CD14-positive monocyte (primary cell): ENCODE measurements at regions not wholly inside any gene's neighbourhood (a gene's known extent, or its start where the extent isn't known, plus 50 kb on each side); places are given as distances from the start of the nearest gene placed in this dataset.

Experiments
- DNase-seq, 3 donors: peaks; one replicate each; pipeline ENCODE4 v3.0.0-alpha.2; 2011 to 2022
- H2AFZ ChIP-seq: 2 replicates; pipeline ENCODE4 v1.6.0; 2012; ENCODE audit warnings: mild to moderate bottlenecking, low read depth, low read length, inconsistent platforms; ENCODE audit not compliant: insufficient read depth, poor library complexity, severe bottlenecking
- H3K27ac ChIP-seq, 2 donors: 1 replicate in 1 of 2; 2 replicates in 1 of 2; pipeline ENCODE4 v1.5.1; 2012 to 2013; ENCODE audit warnings: low read length in 2 of 2, control low read depth in 1 of 2, inconsistent platforms in 1 of 2, low read depth in 1 of 2, mild to moderate bottlenecking in 1 of 2
- H3K27me3 ChIP-seq, 2 donors: one replicate each; pipeline versions ENCODE4 v1.6.0 to v1.6.1; 2011 to 2013; ENCODE audit warnings: low read length in 2 of 2; ENCODE audit not compliant: control insufficient read depth in 2 of 2, insufficient read depth in 2 of 2
- H3K36me3 ChIP-seq, 2 donors: replicated peaks in 1 of 2; 1 replicate in 1 of 2; 2 replicates in 1 of 2; pipeline versions ENCODE4 v1.5.1 to v1.6.1; 2012 to 2013; ENCODE audit warnings: low read length in 2 of 2, control low read depth in 1 of 2, inconsistent platforms in 1 of 2, mild to moderate bottlenecking in 1 of 2; ENCODE audit not compliant: insufficient read depth in 2 of 2, control insufficient read depth in 1 of 2
- H3K4me1 ChIP-seq, 2 donors: 1 replicate in 1 of 2; 2 replicates in 1 of 2; pipeline versions ENCODE4 v1.5.1 to v1.6.1; 2012 to 2013; ENCODE audit warnings: low read length in 2 of 2, control low read depth in 1 of 2, inconsistent platforms in 1 of 2, mild to moderate bottlenecking in 1 of 2, moderate library complexity in 1 of 2; ENCODE audit not compliant: insufficient read depth in 2 of 2, control insufficient read depth in 1 of 2
- H3K4me2 ChIP-seq: replicated peaks from 2 replicates; pipeline ENCODE3; 2012; ENCODE audit warnings: low read length, moderate library complexity, mild to moderate bottlenecking; ENCODE audit not compliant: poor library complexity, severe bottlenecking; ENCODE audit errors: extremely low read depth
- H3K4me3 ChIP-seq, 3 experiments: fragments of 200-600 bp in 1 of 3; sonication (generic) in 1 of 3; replicated peaks in 1 of 3; 1 replicate in 2 of 3; 2 replicates in 1 of 3; pipeline ENCODE4 v1.5.1; 2011 to 2013; ENCODE audit warnings: low read length in 3 of 3, mild to moderate bottlenecking in 3 of 3, control low read depth in 2 of 3, low read depth in 2 of 3, inconsistent platforms in 1 of 3, moderate library complexity in 1 of 3
- H3K79me2 ChIP-seq: 2 replicates; pipeline ENCODE4 v1.6.0; 2012; ENCODE audit warnings: mild to moderate bottlenecking, control low read depth, inconsistent platforms, low read length, moderate library complexity; ENCODE audit not compliant: insufficient read depth
- H3K9ac ChIP-seq: 2 replicates; pipeline ENCODE4 v1.6.0; 2017; ENCODE audit warnings: low read length, mild to moderate bottlenecking; ENCODE audit not compliant: insufficient read depth, poor library complexity, severe bottlenecking
- H3K9me3 ChIP-seq, 2 donors: replicated peaks in 1 of 2; 1 replicate in 1 of 2; 2 replicates in 1 of 2; pipeline versions ENCODE4 v1.5.1 to v1.6.1; 2012 to 2013; ENCODE audit warnings: low read length in 2 of 2, control low read depth in 1 of 2; ENCODE audit not compliant: control insufficient read depth in 1 of 2, insufficient read depth in 1 of 2
- H4K20me1 ChIP-seq: 2 replicates; pipeline ENCODE4 v1.6.0; 2012; ENCODE audit warnings: mild to moderate bottlenecking, low read length, control low read depth, moderate library complexity; ENCODE audit not compliant: insufficient read depth
- H3K27ac Mint-ChIP-seq, 7 donors: one replicate each; pipeline ENCODE4 v1.8.0; 2020; ENCODE audit warnings: mild to moderate bottlenecking in 7 of 7, mixed read lengths in 7 of 7, moderate library complexity in 6 of 7, inconsistent platforms in 2 of 7
- H3K27me3 Mint-ChIP-seq, 3 donors: one replicate each; pipeline ENCODE4 v1.8.0; 2021 to 2022; ENCODE audit warnings: low read depth in 3 of 3, mild to moderate bottlenecking in 3 of 3, mixed read lengths in 3 of 3, moderate library complexity in 3 of 3, inconsistent platforms in 1 of 3
- H3K36me3 Mint-ChIP-seq, 2 donors: one replicate each; pipeline ENCODE4 v1.8.0; 2020; ENCODE audit warnings: mixed read lengths in 2 of 2, inconsistent platforms in 1 of 2, mild to moderate bottlenecking in 1 of 2
- H3K4me1 Mint-ChIP-seq: one replicate; pipeline ENCODE4 v1.8.0; 2020; ENCODE audit warnings: mild to moderate bottlenecking, mixed read lengths
- H3K4me3 Mint-ChIP-seq, 2 donors: one replicate each; pipeline ENCODE4 v1.8.0; 2020; ENCODE audit warnings: mild to moderate bottlenecking in 2 of 2, mixed read lengths in 2 of 2, moderate library complexity in 1 of 2
- H3K9me3 Mint-ChIP-seq, 7 donors: one replicate each; pipeline ENCODE4 v1.8.0; 2020 to 2022; ENCODE audit warnings: mixed read lengths in 7 of 7, mild to moderate bottlenecking in 6 of 7, moderate library complexity in 6 of 7, inconsistent platforms in 2 of 7
- WGBS: methylation state at CpG from one replicate; pipeline ENCODE4 v1.1.5; 2013; ENCODE audit warnings: missing lambda C conversion rate; ENCODE audit not compliant: insufficient coverage; 5-methylcytosine and 5-hydroxymethylcytosine counted together
- intact Hi-C, 2 donors: fragments of 100-400 bp; cut with micrococcal nuclease; formaldehyde crosslinking; loops; one replicate each; pipeline versions ENCODE4 v1.15.0 to v1.15.1; 2023
- TF ChIP-seq, protein P1 (sequence below): fragments of 200-600 bp; IDR thresholded peaks from one replicate; pipeline ENCODE4 v1.8.0; 2022; ENCODE audit warnings: antibody characterized with exemption, mild to moderate bottlenecking

DNA sequence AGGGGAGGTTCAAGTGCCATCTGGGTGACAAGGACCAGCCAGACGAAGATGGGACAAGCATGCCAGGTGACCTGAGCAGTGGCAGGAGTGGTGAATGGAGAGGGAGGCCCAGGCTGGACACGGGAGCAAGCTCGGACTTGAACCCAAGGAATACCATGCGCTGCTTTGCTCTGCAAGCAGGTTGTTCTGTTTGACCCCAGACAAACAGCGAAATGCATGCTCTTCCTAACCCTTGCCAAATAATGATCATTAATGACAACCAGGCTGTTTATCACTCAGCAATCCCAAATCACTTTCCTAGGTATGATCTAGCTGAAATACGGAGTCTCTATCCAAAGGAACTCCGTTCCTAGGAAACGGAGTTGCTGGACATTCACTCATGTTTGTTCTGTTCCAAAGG, 77.4 kb downstream of the PTPDC1 start:
- H3K27ac ChIP-seq, result no peak overlapping the region
- Mint-ChIP-seq H3K36me3 (no peaks in the 10 kb centered on the region), H3K27ac (no peak overlapping the region), H3K4me1 (peaks cover 21% of the 10 kb centered on the region), H3K4me3 (no peak overlapping the region), H3K9me3 (peaks cover 0 to 3% (median 0%) of the 10 kb centered on the region in 7 donors), H3K27me3 (peaks cover 0 to 3% (median 0%) of the 10 kb centered on the region in 3 donors)
- no peaks in the 10 kb centered on the region for H3K9me3 ChIP-seq
- no peak for DNase-seq
- H3K27me3 ChIP-seq, result no peaks in the 10 kb centered on the region
- H3K4me1 ChIP-seq, result peaks cover 16 to 19% of the 10 kb centered on the region in 2 donors
- H4K20me1 ChIP-seq, result no peaks in the 10 kb centered on the region
- TF ChIP-seq, protein P1, sequence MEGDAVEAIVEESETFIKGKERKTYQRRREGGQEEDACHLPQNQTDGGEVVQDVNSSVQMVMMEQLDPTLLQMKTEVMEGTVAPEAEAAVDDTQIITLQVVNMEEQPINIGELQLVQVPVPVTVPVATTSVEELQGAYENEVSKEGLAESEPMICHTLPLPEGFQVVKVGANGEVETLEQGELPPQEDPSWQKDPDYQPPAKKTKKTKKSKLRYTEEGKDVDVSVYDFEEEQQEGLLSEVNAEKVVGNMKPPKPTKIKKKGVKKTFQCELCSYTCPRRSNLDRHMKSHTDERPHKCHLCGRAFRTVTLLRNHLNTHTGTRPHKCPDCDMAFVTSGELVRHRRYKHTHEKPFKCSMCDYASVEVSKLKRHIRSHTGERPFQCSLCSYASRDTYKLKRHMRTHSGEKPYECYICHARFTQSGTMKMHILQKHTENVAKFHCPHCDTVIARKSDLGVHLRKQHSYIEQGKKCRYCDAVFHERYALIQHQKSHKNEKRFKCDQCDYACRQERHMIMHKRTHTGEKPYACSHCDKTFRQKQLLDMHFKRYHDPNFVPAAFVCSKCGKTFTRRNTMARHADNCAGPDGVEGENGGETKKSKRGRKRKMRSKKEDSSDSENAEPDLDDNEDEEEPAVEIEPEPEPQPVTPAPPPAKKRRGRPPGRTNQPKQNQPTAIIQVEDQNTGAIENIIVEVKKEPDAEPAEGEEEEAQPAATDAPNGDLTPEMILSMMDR, result no peak
- intact Hi-C loops, result loop anchor here in 1 of 2 donors (10.0 kb wide), 2 partner anchors 93 to 1047 kb away; partner anchors contain the start of gene ZNF169
- H3K36me3 ChIP-seq, result no peaks in the 10 kb centered on the region
- peaks cover 5% of the 10 kb centered on the region for H3K79me2 ChIP-seq
- no peak overlapping the region for H3K4me3 ChIP-seq
- H2AFZ ChIP-seq, result peak overlapping the region; percentile 12
- 97% methylated on average over 6 of the region's 8 CpGs for WGBS
- H3K4me2 ChIP-seq, result no peak overlapping the region
- no peak overlapping the region for H3K9ac ChIP-seq

DNA sequence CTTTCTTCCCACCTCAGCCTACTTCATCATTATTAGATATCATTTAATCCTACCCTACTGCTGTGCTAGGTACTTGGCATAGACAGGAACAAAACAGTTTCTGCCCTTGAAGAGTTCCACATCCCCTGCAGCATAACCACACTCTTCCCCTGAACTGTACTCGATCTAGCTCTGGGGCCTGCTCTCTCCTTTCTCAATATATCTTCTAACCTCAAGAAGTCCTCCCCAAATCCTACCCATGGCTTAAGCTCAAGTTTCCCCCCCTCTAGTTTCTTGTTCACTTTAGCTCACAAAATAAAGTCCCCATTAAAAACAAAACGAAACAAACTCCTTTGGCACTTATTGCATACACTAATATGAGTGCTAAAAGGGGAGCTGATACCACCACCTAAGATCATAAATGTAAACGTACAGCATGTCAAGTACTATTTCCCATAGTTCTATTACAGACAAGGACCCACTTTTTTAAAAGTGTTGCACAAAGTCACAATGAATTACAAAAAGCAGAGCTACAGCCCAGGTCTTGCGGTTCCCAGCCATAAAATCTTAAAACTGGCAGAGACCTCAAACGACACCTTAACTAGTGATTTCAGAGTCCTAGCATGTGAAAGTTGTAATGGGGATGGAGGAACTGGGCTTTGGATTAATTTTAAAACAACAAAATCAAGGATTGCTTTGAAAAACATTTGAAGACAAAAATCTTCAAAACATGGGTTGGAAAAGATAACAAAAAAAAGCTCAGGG, 80.7 kb downstream of the PTPDC1 start:
- peak overlapping the region; percentile 27 to 76 for H3K27ac ChIP-seq
- H3K4me3 ChIP-seq, result peak overlapping the region in 2 of 3 experiments; percentile 37 to 74
- H3K27me3 ChIP-seq, result no peaks in the 10 kb centered on the region
- DNase-seq, result no peak
- H3K36me3 ChIP-seq, result no peaks in the 10 kb centered on the region
- H3K4me2 ChIP-seq, result peak overlapping the region; percentile 76
- Mint-ChIP-seq H3K4me1 (peaks cover 33% of the 10 kb centered on the region), H3K9me3 (peaks cover 0 to 3% (median 0%) of the 10 kb centered on the region in 7 donors), H3K4me3 (peak overlapping the region; percentile 70 to 86), H3K27ac (peak overlapping the region; percentile 55 to 93 (median 83)), H3K36me3 (no peaks in the 10 kb centered on the region), H3K27me3 (peaks cover 0 to 3% (median 0%) of the 10 kb centered on the region in 3 donors)
- peak overlapping the region; percentile 49 for H3K9ac ChIP-seq
- peaks cover 30% of the 10 kb centered on the region for H4K20me1 ChIP-seq
- peaks cover 38% of the 10 kb centered on the region for H3K79me2 ChIP-seq
- 0% methylated on average over 2 of the region's 5 CpGs for WGBS
- peak overlapping the region; percentile 82 for H2AFZ ChIP-seq
- H3K4me1 ChIP-seq, result peaks cover 24 to 39% of the 10 kb centered on the region in 2 donors
- intact Hi-C loops, result loop anchor here (5.0 to 10.0 kb wide), 4 partner anchors 90 to 1050 kb away; partner anchors contain the start of gene ZNF169 (in 1 of the 2)
- TF ChIP-seq, protein P1, result no peak
- H3K9me3 ChIP-seq, result no peaks in the 10 kb centered on the region
